AG04450 (cell line): ENCODE measurements at regions not wholly inside any gene's neighbourhood (a gene's known extent, or its start where the extent isn't known, plus 50 kb on each side); places are given as distances from the start of the nearest gene placed in this dataset.

Source experiments
- CTCF ChIA-PET: fragments of 300-600, 350-600 bp; formaldehyde crosslinking; extraction: SDS; loops from one replicate; lab custom pipeline; 2022; ENCODE audit warnings: antibody characterized with exemption, inconsistent platforms; lab: Charles Lee
- POLR2A ChIA-PET: fragments of 350-600 bp; formaldehyde crosslinking; extraction: SDS; loops from one replicate; lab custom pipeline; 2021; ENCODE audit warnings: antibody characterized with exemption, inconsistent platforms; lab: Yijun Ruan, JAX
- DNase-seq: peaks from one replicate; pipeline ENCODE4 v3.0.0-alpha.2; 2011; ENCODE audit warnings: low read depth, low spot score
- H3K27ac ChIP-seq: one replicate; pipeline ENCODE4 v1.5.1; 2012; ENCODE audit warnings: low read depth, low read length, control low read depth
- H3K27me3 ChIP-seq: one replicate; pipeline ENCODE4 v1.6.0; 2012; ENCODE audit warnings: low read length; ENCODE audit not compliant: control insufficient read depth, insufficient read depth
- H3K4me3 ChIP-seq: 2 replicates; pipeline ENCODE4 v1.5.1; 2011; ENCODE audit warnings: mild to moderate bottlenecking, low read depth, low read length, control low read depth
- H3K9me3 ChIP-seq: 2 replicates; pipeline ENCODE4 v1.5.1; 2012; ENCODE audit warnings: low read length; ENCODE audit not compliant: control insufficient read depth, insufficient read depth
- CTCF ChIP-seq: IDR thresholded peaks from 2 replicates; pipeline ENCODE4 v1.5.1; 2011; ENCODE audit warnings: low read depth, low read length, control low read depth, inconsistent platforms

- TF ChIP-seq CTCF: no peak
- Histone ChIP-seq H3K27ac (no peak overlapping the region), H3K27me3 (no peaks in the 10 kb centered on the region), H3K4me3 (no peak overlapping the region), H3K9me3 (no peaks in the 10 kb centered on the region)
- DNase-seq: no peak
- CTCF ChIA-PET: interaction anchor here (1.1 kb wide), 1 partner anchor 24 kb away, joined by 3 read pairs; no protein-coding TSS in a partner anchor
- POLR2A ChIA-PET: no interaction called here
Observed at GRCh38 chr3:8215821-8216220, 285.8 kb upstream of the LMCD1 start.

GRCh38 chr3:8218353-8218940, 283.2 kb upstream of the LMCD1 start:
- DNase-seq: no peak
- Histone ChIP-seq H3K27ac (no peak overlapping the region), H3K9me3 (no peaks in the 10 kb centered on the region), H3K27me3 (no peaks in the 10 kb centered on the region), H3K4me3 (no peak overlapping the region)
- TF ChIP-seq CTCF: no peak
- ChIA-PET POLR2A (no interaction called here), CTCF (interaction anchor here (0.8 to 1.0 kb wide), 2 partner anchors 21 to 84 kb away, joined by 3 read pairs; no protein-coding TSS in a partner anchor)

- Histone ChIP-seq H3K4me3 (no peak overlapping the region), H3K27ac (no peak overlapping the region), H3K27me3 (no peaks in the 10 kb centered on the region), H3K9me3 (no peaks in the 10 kb centered on the region)
- ChIA-PET POLR2A (no interaction called here), CTCF (interaction anchor here (1.9 kb wide), 1 partner anchor 20 kb away, joined by 10 read pairs; no protein-coding TSS in a partner anchor)
- TF ChIP-seq CTCF: no peak
- no peak for DNase-seq
Observed at GRCh38 chr3:8220291-8220690, 281.3 kb upstream of the LMCD1 start.

- CTCF ChIA-PET: no interaction called here
- Histone ChIP-seq H3K27me3 (no peaks in the 10 kb centered on the region), H3K9me3 (no peaks in the 10 kb centered on the region), H3K4me3 (no peak overlapping the region), H3K27ac (no peak overlapping the region)
- DNase-seq: no peak
- POLR2A ChIA-PET: no interaction called here
- no peak for TF ChIP-seq CTCF
Observed at GRCh38 chr3:8223766-8224165, 277.9 kb upstream of the LMCD1 start.

GRCh38 chr3:8224941-8225340, 276.7 kb upstream of the LMCD1 start:
- no peak for DNase-seq
- ChIA-PET POLR2A (no interaction called here), CTCF (no interaction called here)

More at GRCh38 chr3:8224941-8225340, 276.7 kb upstream of the LMCD1 start:
- no peak overlapping the region for H3K27ac ChIP-seq
- no peak for TF ChIP-seq CTCF
- no peaks in the 10 kb centered on the region for H3K9me3 ChIP-seq
- H3K4me3 ChIP-seq: no peak overlapping the region
- H3K27me3 ChIP-seq: no peaks in the 10 kb centered on the region
